H1 (cell line): ENCODE measurements at regions not wholly inside any gene's neighbourhood (a gene's known extent, or its start where the extent isn't known, plus 50 kb on each side); places are given as distances from the start of the nearest gene placed in this dataset.

Experiments
- CTCF ChIA-PET: fragments of 300-600 bp; sonication (Branson Sonifier 250); formaldehyde crosslinking; loops from one replicate; lab custom pipeline; 2021; ENCODE audit not compliant: partially characterized antibody; lab: Charles Lee
- POLR2A ChIA-PET: fragments of 300-600 bp; sonication (Branson Sonifier 250); formaldehyde crosslinking; loops from one replicate; lab custom pipeline; 2021; ENCODE audit warnings: inconsistent platforms; ENCODE audit not compliant: partially characterized antibody; lab: Charles Lee
- DNase-seq, 2 experiments: peaks; one replicate each; pipeline versions ENCODE4 v3.0.0 to v3.0.0-alpha.2; 2010 to 2022; ENCODE audit warnings: low spot score in 2 of 2, low read depth in 1 of 2, mixed read lengths in 1 of 2
- FAIRE-seq: peaks from 2 replicates; lab custom pipeline; 2011; peaks lifted over from hg19 to GRCh38; lab: Jason Lieb, UNC
- H2AFZ ChIP-seq: 2 replicates; pipeline ENCODE4 v1.8.1; 2012; ENCODE audit warnings: low read length, inconsistent platforms
- H2AK5ac ChIP-seq: 2 replicates; pipeline ENCODE4 v1.6.1; 2013; ENCODE audit warnings: low read depth, low read length
- H2BK120ac ChIP-seq: replicated peaks from 2 replicates; pipeline ENCODE3; 2013; ENCODE audit warnings: low read depth, low read length, inconsistent platforms
- H2BK12ac ChIP-seq: 2 replicates; pipeline ENCODE4 v1.6.1; 2013; ENCODE audit warnings: low read depth, low read length
- H2BK15ac ChIP-seq: 2 replicates; pipeline ENCODE4 v1.6.1; 2013; ENCODE audit warnings: low read length
- H2BK20ac ChIP-seq: 2 replicates; pipeline ENCODE4 v1.6.1; 2013; ENCODE audit warnings: low read length
- H2BK5ac ChIP-seq: 2 replicates; pipeline ENCODE4 v1.6.1; 2013; ENCODE audit warnings: low read depth, low read length
- H3K14ac ChIP-seq: 2 replicates; pipeline ENCODE4 v1.6.1; 2013; ENCODE audit warnings: inconsistent platforms; ENCODE audit not compliant: insufficient read length
- H3K18ac ChIP-seq: 2 replicates; pipeline ENCODE4 v1.6.1; 2013; ENCODE audit warnings: low read length; ENCODE audit errors: extremely low read depth
- H3K23ac ChIP-seq: 2 replicates; pipeline ENCODE4 v1.6.1; 2013; ENCODE audit warnings: inconsistent platforms; ENCODE audit not compliant: insufficient read length
- H3K23me2 ChIP-seq: 2 replicates; pipeline ENCODE4 v1.6.1; 2013; ENCODE audit warnings: low read depth, low read length
- H3K27ac ChIP-seq: 2 replicates; pipeline ENCODE4 v1.6.1; 2011; ENCODE audit warnings: low read depth, low read length, inconsistent platforms
- H3K27me3 ChIP-seq, 4 experiments: replicated peaks in 1 of 4; 1 replicate in 1 of 4; 2 replicates in 3 of 4; pipeline versions ENCODE4 v1.6.1 to v1.8.1; 2011 to 2013; ENCODE audit warnings: low read length in 3 of 4, mild to moderate bottlenecking in 3 of 4, inconsistent platforms in 2 of 4, mixed read lengths in 2 of 4, moderate library complexity in 1 of 4; ENCODE audit not compliant: control insufficient read depth in 3 of 4, insufficient read depth in 3 of 4; ENCODE audit errors: extremely low read depth in 1 of 4
- H3K36me3 ChIP-seq, 4 experiments: 2 replicates each; pipeline versions ENCODE4 v1.6.1 to v1.8.1; 2011 to 2013; ENCODE audit warnings: mild to moderate bottlenecking in 4 of 4, low read length in 3 of 4, moderate library complexity in 2 of 4, control low read depth in 1 of 4, inconsistent platforms in 1 of 4; ENCODE audit not compliant: insufficient read depth in 4 of 4, control insufficient read depth in 2 of 4
- H3K4ac ChIP-seq: replicated peaks from 2 replicates; pipeline ENCODE3; 2013; ENCODE audit warnings: low read length, low read depth, mixed read lengths, inconsistent platforms; ENCODE audit not compliant: insufficient read length
- H3K4me1 ChIP-seq, 4 experiments: replicated peaks in 1 of 4; 1 replicate in 1 of 4; 2 replicates in 3 of 4; pipeline versions ENCODE4 v1.6.1 to v1.8.1; 2011 to 2013; ENCODE audit warnings: low read length in 3 of 4, inconsistent platforms in 2 of 4, mixed read lengths in 1 of 4; ENCODE audit not compliant: insufficient read depth in 4 of 4, control insufficient read depth in 3 of 4
- H3K4me2 ChIP-seq, 2 experiments: 2 replicates each; pipeline versions ENCODE4 v1.6.1 to v1.8.1; 2011 to 2013; ENCODE audit warnings: low read depth in 2 of 2, low read length in 2 of 2, control low read depth in 1 of 2, inconsistent platforms in 1 of 2, mild to moderate bottlenecking in 1 of 2; ENCODE audit not compliant: insufficient read depth in 1 of 2
- H3K4me3 ChIP-seq, 4 experiments: fragments of 200-600, 300-600 bp in 1 of 4; sonication (generic), shearing (Covaris generic), sonication (Bioruptor Twin) in 1 of 4; 2 replicates each; pipeline versions ENCODE4 v1.5.1 to v1.8.1; 2011 to 2016; ENCODE audit warnings: low read length in 4 of 4, low read depth in 3 of 4, control low read depth in 2 of 4, inconsistent platforms in 2 of 4, mild to moderate bottlenecking in 2 of 4, mixed read lengths in 1 of 4, moderate library complexity in 1 of 4; ENCODE audit not compliant: insufficient read depth in 2 of 4; ENCODE audit errors: extremely low read depth in 1 of 4
- H3K56ac ChIP-seq: replicated peaks from 2 replicates; pipeline ENCODE3; 2013; ENCODE audit warnings: low read depth, mild to moderate bottlenecking, mixed read lengths, low read length, inconsistent platforms; ENCODE audit not compliant: insufficient read length
- H3K79me1 ChIP-seq: 2 replicates; pipeline ENCODE4 v1.6.1; 2013; ENCODE audit warnings: low read depth, low read length, control low read depth
- H3K79me2 ChIP-seq, 2 experiments: 2 replicates each; pipeline versions ENCODE4 v1.6.1 to v1.8.1; 2012 to 2013; ENCODE audit warnings: low read length in 2 of 2, mild to moderate bottlenecking in 2 of 2, inconsistent platforms in 1 of 2; ENCODE audit not compliant: insufficient read depth in 2 of 2, control insufficient read depth in 1 of 2
- H3K9ac ChIP-seq, 4 experiments: replicated peaks in 1 of 4; 1 replicate in 1 of 4; 2 replicates in 3 of 4; pipeline versions ENCODE4 v1.6.1 to v1.8.1; 2011 to 2013; ENCODE audit warnings: low read depth in 3 of 4, low read length in 3 of 4, control low read depth in 2 of 4, mild to moderate bottlenecking in 2 of 4, moderate library complexity in 2 of 4, inconsistent platforms in 1 of 4; ENCODE audit errors: extremely low read depth in 1 of 4
- H3K9me3 ChIP-seq, 2 experiments: 2 replicates each; pipeline versions ENCODE4 v1.6.1 to v1.8.1; 2012 to 2013; ENCODE audit warnings: mild to moderate bottlenecking in 2 of 2, moderate library complexity in 2 of 2, control low read depth in 1 of 2, inconsistent platforms in 1 of 2, low read depth in 1 of 2, low read length in 1 of 2, mixed read lengths in 1 of 2; ENCODE audit not compliant: insufficient read depth in 2 of 2
- H4K20me1 ChIP-seq, 2 experiments: replicated peaks in 1 of 2; 2 replicates each; pipeline versions ENCODE3 to v1.8.1; 2011 to 2013; ENCODE audit warnings: inconsistent platforms in 2 of 2, low read length in 2 of 2, mild to moderate bottlenecking in 1 of 2; ENCODE audit not compliant: insufficient read depth in 2 of 2, control insufficient read depth in 1 of 2
- H4K5ac ChIP-seq: 2 replicates; pipeline ENCODE4 v1.6.1; 2013; ENCODE audit warnings: low read length, low read depth, mixed read lengths, inconsistent platforms; ENCODE audit not compliant: insufficient read length
- H4K8ac ChIP-seq: 2 replicates; pipeline ENCODE4 v1.8.0; 2013; ENCODE audit warnings: mild to moderate bottlenecking, moderate library complexity, low read length, inconsistent platforms; ENCODE audit not compliant: insufficient read depth; ENCODE audit errors: extremely low read depth
- H4K91ac ChIP-seq: replicated peaks from 2 replicates; pipeline ENCODE3; 2013; ENCODE audit warnings: low read length, mixed read lengths, inconsistent platforms; ENCODE audit not compliant: insufficient read length
- EP300 ChIP-seq, 2 experiments: IDR thresholded peaks; 1 replicate in 1 of 2; 2 replicates in 1 of 2; pipeline ENCODE4 v1.6.1; 2011 to 2012; ENCODE audit warnings: low read depth in 2 of 2, low read length in 2 of 2, mild to moderate bottlenecking in 2 of 2, borderline replicate concordance in 1 of 2, inconsistent platforms in 1 of 2, moderate library complexity in 1 of 2
- FOSL1 ChIP-seq: IDR thresholded peaks from 2 replicates; pipeline ENCODE4 v1.6.1; 2011; ENCODE audit warnings: mild to moderate bottlenecking, low read depth, low read length, moderate library complexity; ENCODE audit not compliant: insufficient read depth
- JUND ChIP-seq: IDR thresholded peaks from 2 replicates; pipeline ENCODE4 v1.6.1; 2011; ENCODE audit warnings: mild to moderate bottlenecking, improper control_type of control experiment, low read length
- POLR2A ChIP-seq, 2 experiments: IDR thresholded peaks; 1 replicate in 1 of 2; 2 replicates in 1 of 2; pipeline ENCODE4 v1.6.1; 2011; ENCODE audit warnings: low read depth in 2 of 2, low read length in 2 of 2, mild to moderate bottlenecking in 2 of 2; ENCODE audit errors: control extremely low read depth in 1 of 2
- WGBS, 2 experiments: shearing (Covaris generic) in 1 of 2; methylation state at CpG; one replicate each; pipeline versions ENCODE4 v1.1.6 to v1.1.7; 2013 to 2015; ENCODE audit warnings: low lambda C conversion rate in 2 of 2, mixed read lengths in 2 of 2, inconsistent platforms in 1 of 2, low coverage in 1 of 2, missing lambda C conversion rate in 1 of 2; ENCODE audit not compliant: insufficient replicate concordance in 2 of 2, insufficient coverage in 1 of 2, insufficient read length in 1 of 2; ENCODE audit errors: extremely low coverage in 1 of 2, missing lambda C conversion rate in 1 of 2; 5-methylcytosine and 5-hydroxymethylcytosine counted together

DNA sequence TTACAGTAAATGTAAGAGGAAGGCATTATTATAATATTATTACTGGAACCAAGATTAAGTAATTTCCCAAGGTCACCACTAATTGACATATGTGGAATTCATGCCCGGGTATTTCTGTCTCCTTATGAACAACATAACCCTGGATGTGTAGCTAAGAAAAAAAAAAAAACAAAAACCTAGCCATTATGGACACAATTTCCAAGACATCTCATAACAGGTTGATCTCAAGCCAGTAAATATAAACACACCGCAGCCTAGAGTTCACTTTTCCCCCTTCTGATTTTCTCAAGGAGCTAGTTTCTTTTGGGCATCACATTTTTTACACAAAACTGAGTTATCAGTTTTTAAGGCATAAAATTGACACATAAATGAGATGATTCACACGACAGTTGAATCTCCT, 306.5 kb upstream of the RSPO3 start:
- H2BK120ac ChIP-seq: no peak overlapping the region
- no peak for FAIRE-seq
- H3K27ac ChIP-seq: no peak overlapping the region
- no peak overlapping the region for H4K8ac ChIP-seq
- H4K20me1 ChIP-seq: no peaks in the 10 kb centered on the region
- H2BK5ac ChIP-seq: no peak overlapping the region
- H3K36me3 ChIP-seq: no peaks in the 10 kb centered on the region
- no peak overlapping the region for H3K18ac ChIP-seq
- no peaks in the 10 kb centered on the region for H3K79me2 ChIP-seq
- no peaks in the 10 kb centered on the region for H3K27me3 ChIP-seq
- H3K14ac ChIP-seq: no peak overlapping the region
- WGBS, 2 experiments: 87% methylated on average over 3 of the region's 3 CpGs; no CpG with 5 or more reads in 1 of the 2 experiments
- no peaks in the 10 kb centered on the region for H3K79me1 ChIP-seq
- no peaks in the 10 kb centered on the region for H3K23me2 ChIP-seq
- TF ChIP-seq FOSL1: no peak
- no peak for TF ChIP-seq JUND
- no peak for TF ChIP-seq POLR2A (IDR thresholded peaks at IDR 0.05; ENCODE audit: control extremely low read depth in 1 of 2, low read depth in 2 of 2, low read length in 2 of 2)
- TF ChIP-seq EP300 (IDR thresholded peaks at IDR 0.05; ENCODE audit: borderline replicate concordance in 1 of 2, low read depth in 2 of 2, low read length in 2 of 2): no peak
- no peak for DNase-seq
- CTCF ChIA-PET: interaction anchor here (1.1 to 3.0 kb wide), 4 partner anchors 8 to 290 kb away, joined by 3 to 22 read pairs (median 6); no protein-coding TSS in a partner anchor
- no peak overlapping the region for H3K4me2 ChIP-seq
- H4K5ac ChIP-seq: no peak overlapping the region
- no peak overlapping the region for H3K9ac ChIP-seq
- H2AFZ ChIP-seq: no peak overlapping the region
- no peak overlapping the region for H3K23ac ChIP-seq
- POLR2A ChIA-PET: no interaction called here
- no peak overlapping the region for H2BK15ac ChIP-seq
- no peak overlapping the region for H3K56ac ChIP-seq
- no peak overlapping the region for H2AK5ac ChIP-seq
- no peak overlapping the region for H4K91ac ChIP-seq
- H3K4ac ChIP-seq: no peak overlapping the region
- no peak overlapping the region for H3K4me3 ChIP-seq
- H2BK12ac ChIP-seq: no peak overlapping the region
- H3K4me1 ChIP-seq: no peaks in the 10 kb centered on the region; a peak in 3 of 7 replicates
- H2BK20ac ChIP-seq: no peak overlapping the region
- H3K9me3 ChIP-seq: no peaks in the 10 kb centered on the region
